ENCODE measurements at regions not wholly inside any gene's neighbourhood (a gene's known extent, or its start where the extent isn't known, plus 50 kb on each side); places are given as distances from the start of the nearest gene placed in this dataset.

DNA sequence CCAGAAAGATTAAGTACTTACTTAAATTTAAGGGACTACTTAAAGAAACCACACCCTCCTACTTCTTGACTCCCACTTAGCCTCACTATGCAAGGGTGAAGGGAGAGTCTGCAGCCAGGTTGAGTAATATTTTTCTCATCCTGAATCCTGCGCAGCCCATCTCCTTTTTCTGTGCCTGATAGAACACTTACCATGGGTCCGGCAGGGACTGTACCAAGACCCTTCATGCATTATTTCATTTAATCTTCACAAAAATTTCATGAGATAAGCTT, 562.6 kb upstream of the CFAP20DC start:
- H3K4me1 Mint-ChIP-seq = no peaks in the 10 kb centered on the region
- no peak overlapping the region for H3K4me3 Mint-ChIP-seq
- no peak overlapping the region for H3K27ac ChIP-seq (ENCODE audit: low read length)
- no peak overlapping the region for H3K27ac Mint-ChIP-seq
- H3K9me3 Mint-ChIP-seq = peaks cover 2 to 3% of the 10 kb centered on the region in 2 donors
- 100% methylated on average over 2 of the region's 2 CpGs for WGBS (ENCODE audit: insufficient coverage)
- no peaks in the 10 kb centered on the region for H3K4me1 ChIP-seq (ENCODE audit: control insufficient read depth, insufficient read depth, low read length)
- no peaks in the 10 kb centered on the region for H3K9me3 ChIP-seq (ENCODE audit: control insufficient read depth, insufficient read depth, low read length)
- TF ChIP-seq, protein P1, sequence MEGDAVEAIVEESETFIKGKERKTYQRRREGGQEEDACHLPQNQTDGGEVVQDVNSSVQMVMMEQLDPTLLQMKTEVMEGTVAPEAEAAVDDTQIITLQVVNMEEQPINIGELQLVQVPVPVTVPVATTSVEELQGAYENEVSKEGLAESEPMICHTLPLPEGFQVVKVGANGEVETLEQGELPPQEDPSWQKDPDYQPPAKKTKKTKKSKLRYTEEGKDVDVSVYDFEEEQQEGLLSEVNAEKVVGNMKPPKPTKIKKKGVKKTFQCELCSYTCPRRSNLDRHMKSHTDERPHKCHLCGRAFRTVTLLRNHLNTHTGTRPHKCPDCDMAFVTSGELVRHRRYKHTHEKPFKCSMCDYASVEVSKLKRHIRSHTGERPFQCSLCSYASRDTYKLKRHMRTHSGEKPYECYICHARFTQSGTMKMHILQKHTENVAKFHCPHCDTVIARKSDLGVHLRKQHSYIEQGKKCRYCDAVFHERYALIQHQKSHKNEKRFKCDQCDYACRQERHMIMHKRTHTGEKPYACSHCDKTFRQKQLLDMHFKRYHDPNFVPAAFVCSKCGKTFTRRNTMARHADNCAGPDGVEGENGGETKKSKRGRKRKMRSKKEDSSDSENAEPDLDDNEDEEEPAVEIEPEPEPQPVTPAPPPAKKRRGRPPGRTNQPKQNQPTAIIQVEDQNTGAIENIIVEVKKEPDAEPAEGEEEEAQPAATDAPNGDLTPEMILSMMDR (IDR thresholded peaks at IDR 0.05) = no peak
- H3K27me3 ChIP-seq (ENCODE audit: control insufficient read depth, insufficient read depth, low read length) = no peaks in the 10 kb centered on the region
- no peak overlapping the region for H3K4me3 ChIP-seq (ENCODE audit: low read length)
- DNase-seq (no peak), ATAC-seq (no peak)
- no peaks in the 10 kb centered on the region for H3K36me3 Mint-ChIP-seq
- peaks cover 0 to 2% of the 10 kb centered on the region in 2 donors for H3K27me3 Mint-ChIP-seq (ENCODE audit: low read depth in 2 of 2)
- no peaks in the 10 kb centered on the region for H3K36me3 ChIP-seq (ENCODE audit: control insufficient read depth, insufficient read depth, low read length)
- intact Hi-C loops (cut with micrococcal nuclease) = no loop called here

DNA sequence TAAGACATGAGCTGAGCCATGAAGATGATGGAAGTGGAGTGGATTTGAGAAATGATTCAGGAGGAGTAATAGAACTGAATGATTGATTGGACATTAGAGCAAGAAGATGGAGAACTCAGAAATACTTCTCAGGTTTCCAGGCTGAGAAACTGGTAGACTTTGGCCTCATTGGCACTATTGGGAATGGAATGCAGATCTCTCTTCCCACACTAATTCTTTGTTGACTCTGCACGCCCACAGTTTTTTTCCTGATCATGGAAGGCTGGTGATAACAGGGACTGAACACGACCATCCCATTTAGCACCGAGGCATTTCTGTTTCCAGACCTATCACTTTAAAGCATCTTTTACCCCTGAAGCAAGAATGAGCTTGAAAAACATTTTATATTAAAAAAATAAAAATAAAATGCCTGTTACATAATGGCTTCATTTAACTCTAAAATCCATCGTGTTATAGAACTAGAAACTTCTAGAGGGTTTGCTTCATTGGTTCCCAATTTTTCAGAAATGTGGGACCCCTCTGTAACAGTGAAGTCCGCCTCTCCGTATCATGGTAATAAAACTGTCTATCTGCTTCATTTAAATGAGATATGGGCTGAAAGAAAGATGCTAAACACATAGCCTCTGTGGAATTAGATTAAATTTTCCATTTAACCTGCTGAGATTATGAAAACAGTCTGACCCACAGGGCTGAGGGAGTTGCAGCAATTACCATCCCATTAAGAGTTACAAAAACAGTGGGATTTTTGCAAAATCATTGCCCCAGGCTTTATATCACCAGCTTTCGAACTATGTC, 562.0 kb upstream of the CFAP20DC start:
- H3K4me1 Mint-ChIP-seq = no peaks in the 10 kb centered on the region
- 86% methylated on average over 7 of the region's 7 CpGs for WGBS (ENCODE audit: insufficient coverage)
- no peaks in the 10 kb centered on the region for H3K9me3 ChIP-seq (ENCODE audit: control insufficient read depth, insufficient read depth, low read length)

DNA sequence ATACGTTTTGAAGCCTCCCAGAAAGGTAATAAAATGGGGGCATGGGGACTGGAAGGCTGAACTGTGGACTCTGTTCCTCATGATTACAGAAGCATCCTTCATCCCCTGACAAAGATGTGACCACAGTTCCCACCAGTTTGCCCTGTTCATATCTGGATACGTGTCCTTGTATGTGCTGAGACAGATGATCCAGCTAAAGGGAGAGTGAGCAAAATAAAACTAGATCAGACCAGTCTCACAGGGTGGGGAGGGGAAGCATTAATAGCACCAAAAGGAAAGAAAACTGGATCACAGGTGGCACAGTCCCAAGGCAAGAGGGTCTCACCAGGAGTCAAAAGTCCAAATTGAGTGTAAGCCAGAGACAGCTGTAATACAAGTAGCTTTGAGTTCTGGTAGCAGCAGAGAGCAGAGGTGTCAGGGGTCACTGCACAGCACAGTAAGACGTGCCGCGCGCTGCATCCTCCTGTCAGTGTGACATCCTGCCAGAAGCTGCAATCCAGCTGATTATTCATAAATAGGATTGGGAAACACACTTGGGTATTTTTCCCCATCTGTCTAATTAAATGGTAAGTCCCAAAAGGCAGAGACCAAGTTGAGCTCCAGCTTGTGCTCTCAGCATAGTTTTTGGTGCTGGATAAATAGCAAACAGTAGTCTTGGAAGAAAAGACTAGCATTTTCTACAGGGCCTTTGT, 560.0 kb upstream of the CFAP20DC start:
- H3K36me3 Mint-ChIP-seq = no peaks in the 10 kb centered on the region
- H3K4me1 Mint-ChIP-seq = no peaks in the 10 kb centered on the region
- H3K27me3 Mint-ChIP-seq (ENCODE audit: low read depth in 2 of 2) = no peaks in the 10 kb centered on the region
- H3K4me3 Mint-ChIP-seq = no peak overlapping the region
- WGBS (ENCODE audit: insufficient coverage) = 84% methylated on average over 6 of the region's 6 CpGs
- no peak overlapping the region for H3K27ac Mint-ChIP-seq
- H3K36me3 ChIP-seq (ENCODE audit: control insufficient read depth, insufficient read depth, low read length) = no peaks in the 10 kb centered on the region
- H3K4me1 ChIP-seq (ENCODE audit: control insufficient read depth, insufficient read depth, low read length) = no peaks in the 10 kb centered on the region
- intact Hi-C loops (cut with micrococcal nuclease) = no loop called here
- no peak overlapping the region for H3K4me3 ChIP-seq (ENCODE audit: low read length)
- H3K27ac ChIP-seq (ENCODE audit: low read length) = no peak overlapping the region
- DNase-seq = no peak
- H3K9me3 Mint-ChIP-seq = no peaks in the 10 kb centered on the region
- H3K9me3 ChIP-seq (ENCODE audit: control insufficient read depth, insufficient read depth, low read length) = no peaks in the 10 kb centered on the region
- TF ChIP-seq, protein P1 (IDR thresholded peaks at IDR 0.05) = no peak
- no peak for ATAC-seq
- no peaks in the 10 kb centered on the region for H3K27me3 ChIP-seq (ENCODE audit: control insufficient read depth, insufficient read depth, low read length)

More for the DNA sequence above, 562.0 kb upstream of the CFAP20DC start:
- H3K27ac ChIP-seq (ENCODE audit: low read length) = no peak overlapping the region
- Mint-ChIP-seq H3K4me3 (no peak overlapping the region), H3K36me3 (no peaks in the 10 kb centered on the region), H3K27ac (no peak overlapping the region), H3K9me3 (peaks cover 2 to 3% of the 10 kb centered on the region in 2 donors), H3K27me3 (ENCODE audit: low read depth in 2 of 2) (peaks cover 0 to 2% of the 10 kb centered on the region in 2 donors)
- H3K36me3 ChIP-seq (ENCODE audit: control insufficient read depth, insufficient read depth, low read length) = no peaks in the 10 kb centered on the region
- TF ChIP-seq, protein P1 (IDR thresholded peaks at IDR 0.05) = no peak
- DNase-seq (no peak), ATAC-seq (no peak)
- H3K4me1 ChIP-seq (ENCODE audit: control insufficient read depth, insufficient read depth, low read length) = no peaks in the 10 kb centered on the region
- no peak overlapping the region for H3K4me3 ChIP-seq (ENCODE audit: low read length)
- H3K27me3 ChIP-seq (ENCODE audit: control insufficient read depth, insufficient read depth, low read length) = no peaks in the 10 kb centered on the region
- intact Hi-C loops (cut with micrococcal nuclease) = no loop called here
